ENCODE measurements at regions not wholly inside any gene's neighbourhood (a gene's known extent, or its start where the extent isn't known, plus 50 kb on each side); places are given as distances from the start of the nearest gene placed in this dataset.

GRCh38 chr3:31361371-31362273, 171.1 kb upstream of the STT3B start:
- TF ChIP-seq POLR2A (IDR thresholded peaks at IDR 0.05) (no peak), CTCF (IDR thresholded peaks at IDR 0.05) (no peak)
